Vagina (tissue), 2 donors: ENCODE measurements at regions not wholly inside any gene's neighbourhood (a gene's known extent, or its start where the extent isn't known, plus 50 kb on each side); places are given as distances from the start of the nearest gene placed in this dataset.

Experiments
- DNase-seq, 2 donors: peaks; one replicate each; pipeline ENCODE4 v3.0.0-alpha.2; 2017; ENCODE audit errors: extremely low spot score in 2 of 2
- H3K27ac ChIP-seq: fragments of 200-600 bp; sonication (generic); one replicate; pipeline ENCODE4 v1.5.1; 2019
- H3K27me3 ChIP-seq: fragments of 200-600 bp; sonication (generic); one replicate; pipeline ENCODE4 v1.5.1; 2019
- H3K36me3 ChIP-seq, 2 donors: fragments of 200-600 bp; sonication (generic); one replicate each; pipeline ENCODE4 v1.5.1; 2017 to 2019
- H3K4me1 ChIP-seq: fragments of 200-600 bp; sonication (generic); one replicate; pipeline ENCODE4 v1.5.1; 2019
- H3K4me3 ChIP-seq, 2 donors: fragments of 200-600 bp; sonication (generic); 1 replicate in 1 of 2; 2 replicates in 1 of 2; pipeline ENCODE4 v1.5.1; 2016 to 2019
- H3K9me3 ChIP-seq: fragments of 200-600 bp; sonication (generic); one replicate; pipeline ENCODE4 v1.5.1; 2019
- POLR2A ChIP-seq, 2 donors: fragments of 450-650 bp; IDR thresholded peaks; one replicate each; pipeline ENCODE4 v1.6.1; 2017; ENCODE audit warnings: antibody characterized with exemption in 2 of 2, mild to moderate bottlenecking in 2 of 2, moderate library complexity in 2 of 2
- POLR2AphosphoS5 ChIP-seq, 2 donors: sonication (generic); formaldehyde crosslinking; IDR thresholded peaks; one replicate each; pipeline ENCODE4 v1.9.0; 2017; ENCODE audit warnings: antibody characterized with exemption in 2 of 2, mild to moderate bottlenecking in 2 of 2, low read depth in 1 of 2; ENCODE audit not compliant: insufficient read depth in 1 of 2
- intact Hi-C: fragments of 100-400 bp; cut with DNase I; formaldehyde crosslinking; loops from one replicate; pipeline ENCODE4 v1.15.1; 2023
- TF ChIP-seq, protein P1 (sequence below), 3 experiments: fragments of 450-650 bp in 2 of 3; fragments of 200-600 bp in 1 of 3; sonication (generic) in 1 of 3; IDR thresholded peaks; one replicate each; pipeline ENCODE4 v1.5.1; 2017 to 2019; ENCODE audit warnings: antibody characterized with exemption in 3 of 3, mild to moderate bottlenecking in 2 of 3, moderate library complexity in 2 of 3

- intact Hi-C loops, result no loop called here
- no peaks in the 10 kb centered on the region for H3K27me3 ChIP-seq
- no peak for TF ChIP-seq POLR2A (IDR thresholded peaks at IDR 0.05)
- no peak for TF ChIP-seq POLR2AphosphoS5 (IDR thresholded peaks at IDR 0.05; ENCODE audit: insufficient read depth in 1 of 2, low read depth in 1 of 2)
- TF ChIP-seq, protein P1, sequence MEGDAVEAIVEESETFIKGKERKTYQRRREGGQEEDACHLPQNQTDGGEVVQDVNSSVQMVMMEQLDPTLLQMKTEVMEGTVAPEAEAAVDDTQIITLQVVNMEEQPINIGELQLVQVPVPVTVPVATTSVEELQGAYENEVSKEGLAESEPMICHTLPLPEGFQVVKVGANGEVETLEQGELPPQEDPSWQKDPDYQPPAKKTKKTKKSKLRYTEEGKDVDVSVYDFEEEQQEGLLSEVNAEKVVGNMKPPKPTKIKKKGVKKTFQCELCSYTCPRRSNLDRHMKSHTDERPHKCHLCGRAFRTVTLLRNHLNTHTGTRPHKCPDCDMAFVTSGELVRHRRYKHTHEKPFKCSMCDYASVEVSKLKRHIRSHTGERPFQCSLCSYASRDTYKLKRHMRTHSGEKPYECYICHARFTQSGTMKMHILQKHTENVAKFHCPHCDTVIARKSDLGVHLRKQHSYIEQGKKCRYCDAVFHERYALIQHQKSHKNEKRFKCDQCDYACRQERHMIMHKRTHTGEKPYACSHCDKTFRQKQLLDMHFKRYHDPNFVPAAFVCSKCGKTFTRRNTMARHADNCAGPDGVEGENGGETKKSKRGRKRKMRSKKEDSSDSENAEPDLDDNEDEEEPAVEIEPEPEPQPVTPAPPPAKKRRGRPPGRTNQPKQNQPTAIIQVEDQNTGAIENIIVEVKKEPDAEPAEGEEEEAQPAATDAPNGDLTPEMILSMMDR (IDR thresholded peaks at IDR 0.05), result no peak
- no peak for DNase-seq
- H3K9me3 ChIP-seq, result peaks cover 5% of the 10 kb centered on the region
- H3K4me3 ChIP-seq, result no peak overlapping the region
- no peaks in the 10 kb centered on the region for H3K36me3 ChIP-seq
- H3K4me1 ChIP-seq, result no peaks in the 10 kb centered on the region
- H3K27ac ChIP-seq, result no peak overlapping the region
Measured at GRCh38 chr9:82572146-82572545, 490.8 kb downstream of the RASEF start.

DNA sequence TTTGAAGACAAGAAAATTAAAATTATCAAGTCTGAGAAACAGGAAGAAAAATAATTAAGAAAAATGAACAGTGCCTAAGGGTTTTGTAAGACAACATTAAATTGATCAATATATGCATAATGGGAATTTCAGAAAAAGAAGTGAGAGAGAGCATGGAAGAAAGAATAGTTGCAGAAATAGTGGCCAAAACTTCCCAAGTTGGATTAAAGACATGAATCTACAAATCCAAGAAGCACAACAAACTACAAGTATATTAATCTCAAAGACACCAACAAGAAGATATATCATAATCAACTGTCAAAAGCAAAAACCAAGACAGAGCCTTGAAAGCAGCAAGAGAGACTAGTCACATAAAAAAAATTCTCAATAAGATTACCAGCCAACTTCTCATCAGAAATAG, 488.0 kb downstream of the RASEF start:
- H3K36me3 ChIP-seq, result no peaks in the 10 kb centered on the region
- peaks cover 5% of the 10 kb centered on the region for H3K9me3 ChIP-seq
- DNase-seq, result no peak
- H3K27ac ChIP-seq, result no peak overlapping the region
- intact Hi-C loops, result no loop called here
- H3K27me3 ChIP-seq, result no peaks in the 10 kb centered on the region
- H3K4me1 ChIP-seq, result no peaks in the 10 kb centered on the region
- TF ChIP-seq POLR2A (IDR thresholded peaks at IDR 0.05) (no peak), POLR2AphosphoS5 (IDR thresholded peaks at IDR 0.05; ENCODE audit: insufficient read depth in 1 of 2, low read depth in 1 of 2) (no peak)
- TF ChIP-seq, protein P1 (IDR thresholded peaks at IDR 0.05), result no peak
- no peak overlapping the region for H3K4me3 ChIP-seq

GRCh38 chr9:82580921-82581320, 482.0 kb downstream of the RASEF start:
- DNase-seq, result no peak
- Histone ChIP-seq H3K27ac (no peak overlapping the region), H3K4me3 (no peak overlapping the region), H3K9me3 (no peaks in the 10 kb centered on the region), H3K36me3 (no peaks in the 10 kb centered on the region), H3K4me1 (no peaks in the 10 kb centered on the region), H3K27me3 (no peaks in the 10 kb centered on the region)
- intact Hi-C loops, result no loop called here
- TF ChIP-seq POLR2AphosphoS5 (IDR thresholded peaks at IDR 0.05; ENCODE audit: insufficient read depth in 1 of 2, low read depth in 1 of 2), result no peak
- no peak for TF ChIP-seq POLR2A (IDR thresholded peaks at IDR 0.05)
- TF ChIP-seq, protein P1 (IDR thresholded peaks at IDR 0.05), result no peak

- Histone ChIP-seq H3K4me1 (no peaks in the 10 kb centered on the region), H3K36me3 (no peaks in the 10 kb centered on the region), H3K9me3 (no peaks in the 10 kb centered on the region), H3K27ac (no peak overlapping the region), H3K4me3 (no peak overlapping the region), H3K27me3 (no peaks in the 10 kb centered on the region)
- intact Hi-C loops, result no loop called here
- no peak for TF ChIP-seq POLR2AphosphoS5 (IDR thresholded peaks at IDR 0.05; ENCODE audit: insufficient read depth in 1 of 2, low read depth in 1 of 2)
- no peak for TF ChIP-seq POLR2A (IDR thresholded peaks at IDR 0.05)
- TF ChIP-seq, protein P1 (IDR thresholded peaks at IDR 0.05), result no peak
- DNase-seq, result no peak
Measured at GRCh38 chr9:82581516-82581915, 481.4 kb downstream of the RASEF start.

- TF ChIP-seq POLR2A (IDR thresholded peaks at IDR 0.05) (no peak), POLR2AphosphoS5 (IDR thresholded peaks at IDR 0.05; ENCODE audit: insufficient read depth in 1 of 2, low read depth in 1 of 2) (no peak)
- TF ChIP-seq, protein P1 (IDR thresholded peaks at IDR 0.05), result no peak
- H3K27ac ChIP-seq, result no peak overlapping the region
- intact Hi-C loops, result no loop called here
Measured at GRCh38 chr9:82581935-82582334, 481.0 kb downstream of the RASEF start.

More at GRCh38 chr9:82581935-82582334, 481.0 kb downstream of the RASEF start:
- Histone ChIP-seq H3K36me3 (no peaks in the 10 kb centered on the region), H3K27me3 (no peaks in the 10 kb centered on the region), H3K4me3 (no peak overlapping the region), H3K4me1 (no peaks in the 10 kb centered on the region), H3K9me3 (no peaks in the 10 kb centered on the region)
- DNase-seq, result no peak
